HFF-Myc (cell line): ENCODE measurements at regions not wholly inside any gene's neighbourhood (a gene's known extent, or its start where the extent isn't known, plus 50 kb on each side); places are given as distances from the start of the nearest gene placed in this dataset.

Source experiments
- DNase-seq: peaks from one replicate; pipeline ENCODE4 v3.0.0-alpha.2; 2011; ENCODE audit warnings: low read depth; ENCODE audit errors: extremely low read depth
- H3K4me3 ChIP-seq: replicated peaks from 2 replicates; pipeline ENCODE4 v1.5.1; 2011; ENCODE audit warnings: low read depth, mild to moderate bottlenecking, control low read depth, low read length
- CTCF ChIP-seq: IDR thresholded peaks from 2 replicates; pipeline ENCODE4 v1.5.1; 2012; ENCODE audit warnings: mild to moderate bottlenecking, low read depth, low read length, control low read depth; ENCODE audit errors: missing control alignments

DNA sequence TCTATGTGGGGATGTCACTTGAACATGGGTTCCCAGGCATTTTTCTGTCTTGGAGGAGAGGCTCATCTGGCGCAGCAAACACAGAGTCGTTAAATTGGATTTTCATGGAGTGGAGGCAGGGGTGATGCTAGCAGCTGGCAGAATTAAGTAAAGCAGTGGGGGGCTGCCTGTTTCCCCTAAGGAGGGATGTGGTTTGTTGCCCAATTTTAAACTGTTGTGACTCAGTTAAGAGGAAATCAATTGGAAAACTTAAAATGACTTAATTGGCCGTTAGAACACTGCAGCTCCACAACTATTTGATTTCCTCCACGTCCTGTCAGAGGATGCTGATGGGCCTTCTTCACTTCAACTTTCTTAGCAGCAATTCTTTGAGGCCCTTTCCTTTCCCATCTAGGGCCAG, 354.1 kb upstream of the ATP5MC3 start:
- no peak for DNase-seq
- no peak for TF ChIP-seq CTCF
- no peak overlapping the region for H3K4me3 ChIP-seq

DNA sequence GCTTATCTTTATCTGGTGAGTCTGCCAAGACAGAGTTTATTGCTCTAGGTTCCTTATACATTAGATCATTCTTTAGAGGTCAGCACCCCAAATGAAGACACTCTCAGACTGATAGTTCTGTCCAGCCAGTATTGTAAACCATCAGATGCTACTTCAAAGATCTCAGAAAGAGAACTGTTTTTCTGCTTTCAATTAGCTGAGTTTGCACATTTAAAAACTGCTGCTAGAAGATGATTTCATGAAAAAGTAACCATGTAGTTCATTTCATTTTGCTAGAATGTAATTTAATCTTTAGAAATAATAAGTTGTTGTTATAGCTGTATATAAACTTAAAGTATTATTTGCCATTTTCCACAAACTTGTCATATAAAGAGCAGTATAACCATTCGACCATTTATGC, 344.5 kb upstream of the ATP5MC3 start:
- no peak for TF ChIP-seq CTCF
- H3K4me3 ChIP-seq, result no peak overlapping the region
- no peak for DNase-seq

DNA sequence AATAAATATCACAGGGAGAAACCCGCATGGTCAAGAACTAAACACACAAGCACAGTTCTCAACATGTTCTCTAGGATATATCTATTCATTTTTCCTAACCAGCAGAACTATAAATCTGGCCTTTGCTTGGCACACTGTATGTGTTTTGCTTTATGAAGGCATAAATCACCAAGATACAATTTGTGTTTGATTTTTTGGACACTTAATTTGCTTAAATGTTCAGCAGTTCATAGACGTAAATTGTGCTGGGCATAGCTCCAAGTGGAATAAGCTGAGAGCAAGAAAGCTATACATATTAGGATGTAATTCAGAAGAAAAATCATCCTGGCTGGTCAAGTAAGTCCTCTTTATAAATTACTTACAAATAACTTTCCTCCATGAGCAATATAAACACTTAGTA, 341.5 kb upstream of the ATP5MC3 start:
- no peak for TF ChIP-seq CTCF
- H3K4me3 ChIP-seq, result no peak overlapping the region
- DNase-seq, result no peak

- no peak for TF ChIP-seq CTCF
- H3K4me3 ChIP-seq, result no peak overlapping the region
- DNase-seq, result no peak
Measured at GRCh38 chr2:175518206-175518605, 336.7 kb upstream of the ATP5MC3 start.

- H3K4me3 ChIP-seq, result no peak overlapping the region
- DNase-seq, result no peak
- no peak for TF ChIP-seq CTCF
Measured at GRCh38 chr2:175516555-175516954, 335.0 kb upstream of the ATP5MC3 start.

GRCh38 chr2:175500255-175500654, 318.7 kb upstream of the ATP5MC3 start:
- H3K4me3 ChIP-seq, result no peak overlapping the region
- no peak for DNase-seq
- no peak for TF ChIP-seq CTCF

GRCh38 chr2:175490360-175490791, 308.9 kb upstream of the ATP5MC3 start:
- DNase-seq, result no peak

More at GRCh38 chr2:175490360-175490791, 308.9 kb upstream of the ATP5MC3 start:
- H3K4me3 ChIP-seq, result no peak overlapping the region
- TF ChIP-seq CTCF, result no peak
